GM23338 (cell line): ENCODE measurements at regions not wholly inside any gene's neighbourhood (a gene's known extent, or its start where the extent isn't known, plus 50 kb on each side); places are given as distances from the start of the nearest gene placed in this dataset.

Source experiments
- CREB1 ChIP-seq: fragments of 250-450 bp; sonication (Bioruptor Pico); IDR thresholded peaks from 2 replicates; pipeline ENCODE4 v1.5.0; 2020; ENCODE audit warnings: low read depth, mild to moderate bottlenecking, moderate library complexity
- CTCF ChIP-seq, 2 experiments: fragments of 200-600 bp in 1 of 2; sonication (generic) in 1 of 2; conservative IDR thresholded peaks; 2 replicates each; pipeline versions ENCODE4 v1.5.1 to v1.6.1; 2016 to 2017; ENCODE audit warnings: antibody characterized with exemption in 2 of 2, low read depth in 2 of 2, mild to moderate bottlenecking in 2 of 2, moderate library complexity in 1 of 2
- EZH2 ChIP-seq: fragments of 200-600 bp; sonication (generic); IDR thresholded peaks from one replicate; pipeline ENCODE4 v1.8.0; 2017; ENCODE audit warnings: antibody characterized with exemption, mild to moderate bottlenecking, low read depth; ENCODE audit not compliant: unreplicated experiment
- JUNB ChIP-seq: IDR thresholded peaks from one replicate; pipeline ENCODE4 v1.6.1; 2016; ENCODE audit warnings: antibody characterized with exemption; ENCODE audit not compliant: unreplicated experiment
- POLR2AphosphoS5 ChIP-seq: IDR thresholded peaks from 2 replicates; pipeline ENCODE4 v1.6.1; 2016; ENCODE audit warnings: antibody characterized with exemption, low read depth
- REST ChIP-seq: IDR thresholded peaks from one replicate; pipeline ENCODE4 v1.6.1; 2018; ENCODE audit warnings: antibody characterized with exemption; ENCODE audit not compliant: unreplicated experiment

GRCh38 chr9:82552784-82553183 is 510.2 kb downstream of the RASEF start:
- TF ChIP-seq JUNB (no peak), CTCF (conservative IDR thresholded peaks at IDR 0.05; ENCODE audit: low read depth in 2 of 2) (no peak), POLR2AphosphoS5 (no peak), EZH2 (no peak), CREB1 (no peak), REST (no peak)
